ENCODE measurements at regions not wholly inside any gene's neighbourhood (a gene's known extent, or its start where the extent isn't known, plus 50 kb on each side); places are given as distances from the start of the nearest gene placed in this dataset.

DNA sequence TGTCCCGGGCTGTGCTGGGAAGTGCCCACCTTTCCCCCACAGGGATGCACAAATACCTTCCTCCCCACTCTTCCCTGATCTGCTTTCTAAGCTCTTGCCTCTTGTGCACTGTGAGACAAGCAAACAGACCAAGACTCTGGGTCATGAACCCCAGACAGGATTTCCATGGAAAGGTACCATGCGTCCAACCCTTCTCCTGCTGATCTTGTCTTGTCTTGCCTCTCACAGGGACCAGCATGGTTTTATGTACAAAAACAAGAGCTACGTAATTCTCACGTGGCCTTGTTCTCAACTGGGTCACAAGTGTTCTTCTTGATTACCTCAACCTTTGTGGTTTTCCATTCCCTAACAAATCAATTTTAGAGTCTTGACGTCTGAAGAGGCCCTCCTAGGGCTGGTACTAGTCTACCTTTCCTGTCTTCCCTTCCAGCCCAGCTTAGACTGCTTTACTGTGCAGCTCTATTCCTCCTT lies 176.5 kb upstream of the MAP3K1 start:
- Mint-ChIP-seq H3K4me3 (ENCODE audit: unreplicated experiment) (no peak overlapping the region), H3K9me3 (ENCODE audit: unreplicated experiment) (no peaks in the 10 kb centered on the region), H3K27me3 (ENCODE audit: unreplicated experiment) (peaks cover 2% of the 10 kb centered on the region), H3K36me3 (ENCODE audit: unreplicated experiment) (no peaks in the 10 kb centered on the region), H3K27ac (ENCODE audit: unreplicated experiment) (no peak overlapping the region), H3K4me1 (ENCODE audit: low read depth, unreplicated experiment) (no peaks in the 10 kb centered on the region)
- no peak for DNase-seq
- TF ChIP-seq, protein P1, sequence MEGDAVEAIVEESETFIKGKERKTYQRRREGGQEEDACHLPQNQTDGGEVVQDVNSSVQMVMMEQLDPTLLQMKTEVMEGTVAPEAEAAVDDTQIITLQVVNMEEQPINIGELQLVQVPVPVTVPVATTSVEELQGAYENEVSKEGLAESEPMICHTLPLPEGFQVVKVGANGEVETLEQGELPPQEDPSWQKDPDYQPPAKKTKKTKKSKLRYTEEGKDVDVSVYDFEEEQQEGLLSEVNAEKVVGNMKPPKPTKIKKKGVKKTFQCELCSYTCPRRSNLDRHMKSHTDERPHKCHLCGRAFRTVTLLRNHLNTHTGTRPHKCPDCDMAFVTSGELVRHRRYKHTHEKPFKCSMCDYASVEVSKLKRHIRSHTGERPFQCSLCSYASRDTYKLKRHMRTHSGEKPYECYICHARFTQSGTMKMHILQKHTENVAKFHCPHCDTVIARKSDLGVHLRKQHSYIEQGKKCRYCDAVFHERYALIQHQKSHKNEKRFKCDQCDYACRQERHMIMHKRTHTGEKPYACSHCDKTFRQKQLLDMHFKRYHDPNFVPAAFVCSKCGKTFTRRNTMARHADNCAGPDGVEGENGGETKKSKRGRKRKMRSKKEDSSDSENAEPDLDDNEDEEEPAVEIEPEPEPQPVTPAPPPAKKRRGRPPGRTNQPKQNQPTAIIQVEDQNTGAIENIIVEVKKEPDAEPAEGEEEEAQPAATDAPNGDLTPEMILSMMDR (IDR thresholded peaks at IDR 0.05; ENCODE audit: partially characterized antibody, unreplicated experiment): no peak

DNA sequence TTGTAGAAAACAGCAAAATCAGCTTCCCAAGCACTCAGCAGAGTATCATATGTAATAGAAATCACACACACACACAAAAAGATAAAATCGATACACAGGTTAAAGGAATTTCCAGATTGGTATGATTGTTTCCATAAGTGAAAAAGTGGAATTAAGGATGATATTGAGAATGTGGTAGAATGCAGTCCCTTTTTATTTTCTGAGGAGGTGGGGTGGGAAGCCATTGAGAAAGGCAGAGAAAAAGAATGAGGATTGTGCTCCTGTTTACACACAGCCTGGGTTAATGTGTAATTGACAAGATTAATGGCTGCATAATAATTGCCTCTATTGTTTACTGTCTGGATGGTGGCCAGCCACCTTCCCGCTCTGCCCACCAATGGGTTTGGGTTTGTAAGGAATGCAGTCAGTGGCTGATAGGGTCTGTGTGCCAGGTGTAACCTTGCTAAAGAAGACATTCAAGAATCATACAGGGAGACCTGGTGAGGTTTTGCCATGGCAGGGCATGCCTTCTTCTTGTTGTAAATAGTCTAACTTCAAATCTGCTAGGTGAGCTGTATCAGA lies 177.2 kb upstream of the MAP3K1 start:
- no peaks in the 10 kb centered on the region for H3K36me3 Mint-ChIP-seq (ENCODE audit: unreplicated experiment)
- H3K4me1 Mint-ChIP-seq (ENCODE audit: low read depth, unreplicated experiment): no peaks in the 10 kb centered on the region
- H3K27me3 Mint-ChIP-seq (ENCODE audit: unreplicated experiment): peaks cover 2% of the 10 kb centered on the region
- no peak overlapping the region for H3K4me3 Mint-ChIP-seq (ENCODE audit: unreplicated experiment)
- no peak for DNase-seq
- H3K9me3 Mint-ChIP-seq (ENCODE audit: unreplicated experiment): no peaks in the 10 kb centered on the region
- no peak overlapping the region for H3K27ac Mint-ChIP-seq (ENCODE audit: unreplicated experiment)
- TF ChIP-seq, protein P1 (IDR thresholded peaks at IDR 0.05; ENCODE audit: partially characterized antibody, unreplicated experiment): no peak

DNA sequence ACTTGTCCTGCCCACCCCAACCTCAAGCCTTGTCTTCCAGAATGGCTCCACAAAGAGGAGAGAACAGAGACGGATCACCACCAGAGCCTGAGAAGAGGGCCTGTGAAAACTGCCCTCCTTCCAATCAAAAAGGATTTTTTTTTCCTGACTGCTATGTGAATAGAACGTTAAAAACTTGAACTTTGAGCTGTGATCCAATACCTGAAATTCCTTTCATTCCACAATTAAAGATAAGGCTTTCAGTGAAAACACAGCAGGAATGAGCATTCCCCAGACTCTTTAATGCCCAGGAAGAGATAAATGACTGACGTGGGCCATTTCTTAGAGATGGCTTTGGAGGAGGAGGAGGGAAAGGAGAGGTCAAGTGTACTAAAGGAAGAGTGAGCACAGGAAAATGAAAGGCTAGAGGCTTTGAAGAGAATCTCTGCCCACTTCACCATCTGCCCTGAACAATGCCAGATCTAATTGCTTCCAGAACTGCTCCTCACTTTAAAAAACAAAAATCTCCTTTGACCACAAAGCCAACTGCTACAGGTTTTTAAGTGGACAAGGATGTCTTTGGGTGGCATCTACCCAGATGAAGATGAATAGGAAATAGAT lies 177.9 kb upstream of the MAP3K1 start:
- Mint-ChIP-seq H3K9me3 (ENCODE audit: unreplicated experiment) (no peaks in the 10 kb centered on the region), H3K4me1 (ENCODE audit: low read depth, unreplicated experiment) (no peaks in the 10 kb centered on the region), H3K27ac (ENCODE audit: unreplicated experiment) (no peak overlapping the region), H3K36me3 (ENCODE audit: unreplicated experiment) (no peaks in the 10 kb centered on the region), H3K27me3 (ENCODE audit: unreplicated experiment) (peaks cover 2% of the 10 kb centered on the region), H3K4me3 (ENCODE audit: unreplicated experiment) (no peak overlapping the region)
- no peak for DNase-seq
- TF ChIP-seq, protein P1 (IDR thresholded peaks at IDR 0.05; ENCODE audit: partially characterized antibody, unreplicated experiment): no peak

DNA sequence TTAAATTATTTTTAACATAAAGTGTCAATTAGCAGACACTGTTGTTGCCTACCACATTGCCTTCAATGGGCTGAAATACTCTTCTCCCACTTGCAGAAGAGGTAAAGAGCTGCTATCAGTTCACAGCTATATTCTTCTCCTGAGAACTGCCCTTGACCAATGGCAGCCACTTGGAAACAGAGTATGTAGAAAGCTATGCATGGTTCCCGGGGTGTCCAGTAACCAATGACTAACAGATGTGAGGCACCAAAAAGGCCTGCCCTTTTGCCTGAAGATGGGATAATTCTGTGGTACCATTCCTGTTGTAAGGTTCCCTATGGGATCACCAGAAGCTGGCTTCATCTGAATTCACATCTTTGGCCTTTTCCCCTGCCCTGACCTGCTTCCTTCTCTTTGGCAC lies 181.4 kb upstream of the MAP3K1 start:
- Mint-ChIP-seq H3K27me3 (ENCODE audit: unreplicated experiment) (peaks cover 3% of the 10 kb centered on the region), H3K4me1 (ENCODE audit: low read depth, unreplicated experiment) (no peaks in the 10 kb centered on the region), H3K27ac (ENCODE audit: unreplicated experiment) (no peak overlapping the region), H3K36me3 (ENCODE audit: unreplicated experiment) (peaks cover 7% of the 10 kb centered on the region), H3K4me3 (ENCODE audit: unreplicated experiment) (no peak overlapping the region), H3K9me3 (ENCODE audit: unreplicated experiment) (no peaks in the 10 kb centered on the region)
- TF ChIP-seq, protein P1 (IDR thresholded peaks at IDR 0.05; ENCODE audit: partially characterized antibody, unreplicated experiment): no peak
- no peak for DNase-seq

DNA sequence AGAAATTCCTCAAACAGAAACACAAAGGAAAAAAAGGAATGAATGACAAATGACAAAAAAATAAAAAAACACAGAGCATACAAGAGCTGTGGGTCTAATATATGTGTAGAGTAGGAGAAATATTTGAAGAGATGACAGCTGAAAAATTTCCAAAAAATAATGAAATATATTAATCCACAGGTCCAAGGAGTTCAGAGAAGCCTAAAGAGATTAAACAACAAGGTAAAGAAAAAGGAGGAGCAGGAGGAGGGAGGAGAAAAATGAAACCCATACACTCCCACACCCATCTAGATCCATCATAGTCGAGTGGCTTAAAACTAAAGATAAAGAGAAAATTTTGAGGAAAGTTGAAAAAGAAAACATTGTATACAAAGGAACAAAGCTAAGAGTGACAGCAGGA lies 182.4 kb upstream of the MAP3K1 start:
- Mint-ChIP-seq H3K4me3 (ENCODE audit: unreplicated experiment) (no peak overlapping the region), H3K36me3 (ENCODE audit: unreplicated experiment) (peaks cover 12% of the 10 kb centered on the region), H3K4me1 (ENCODE audit: low read depth, unreplicated experiment) (no peaks in the 10 kb centered on the region), H3K27ac (ENCODE audit: unreplicated experiment) (no peak overlapping the region), H3K27me3 (ENCODE audit: unreplicated experiment) (peaks cover 3% of the 10 kb centered on the region), H3K9me3 (ENCODE audit: unreplicated experiment) (no peaks in the 10 kb centered on the region)
- TF ChIP-seq, protein P1 (IDR thresholded peaks at IDR 0.05; ENCODE audit: partially characterized antibody, unreplicated experiment): no peak
- DNase-seq: no peak

Measured in glutamatergic neuron (in vitro differentiated cells).